ENCODE measurements at regions not wholly inside any gene's neighbourhood (a gene's known extent, or its start where the extent isn't known, plus 50 kb on each side); places are given as distances from the start of the nearest gene placed in this dataset.

- DNase-seq (ENCODE audit: low read depth), result no peak
- no peak for TF ChIP-seq CTCF (IDR thresholded peaks at IDR 0.05; ENCODE audit: control insufficient read depth, extremely low read depth, insufficient read depth)
- H3K4me3 ChIP-seq (ENCODE audit: low read depth, low read length), result no peak overlapping the region
Observed at GRCh38 chr3:107106316-107106715, 270.9 kb upstream of the CCDC54 start.

- no peak overlapping the region for H3K4me3 ChIP-seq (ENCODE audit: low read depth, low read length)
- TF ChIP-seq CTCF (IDR thresholded peaks at IDR 0.05; ENCODE audit: control insufficient read depth, extremely low read depth, insufficient read depth), result no peak
- no peak for DNase-seq (ENCODE audit: low read depth)
Observed at GRCh38 chr3:107106907-107107306, 270.3 kb upstream of the CCDC54 start.

- DNase-seq (ENCODE audit: low read depth), result no peak
- no peak overlapping the region for H3K4me3 ChIP-seq (ENCODE audit: low read depth, low read length)
- no peak for TF ChIP-seq CTCF (IDR thresholded peaks at IDR 0.05; ENCODE audit: control insufficient read depth, extremely low read depth, insufficient read depth)
Observed at GRCh38 chr3:107110596-107111305, 266.5 kb upstream of the CCDC54 start.

GRCh38 chr3:107111872-107112271 is 265.4 kb upstream of the CCDC54 start:
- no peak overlapping the region for H3K4me3 ChIP-seq (ENCODE audit: low read depth, low read length)
- no peak for TF ChIP-seq CTCF (IDR thresholded peaks at IDR 0.05; ENCODE audit: control insufficient read depth, extremely low read depth, insufficient read depth)
- no peak for DNase-seq (ENCODE audit: low read depth)

- no peak for TF ChIP-seq CTCF (IDR thresholded peaks at IDR 0.05; ENCODE audit: control insufficient read depth, extremely low read depth, insufficient read depth)
- H3K4me3 ChIP-seq (ENCODE audit: low read depth, low read length), result no peak overlapping the region
- no peak for DNase-seq (ENCODE audit: low read depth)
Observed at GRCh38 chr3:107112356-107112755, 264.9 kb upstream of the CCDC54 start.

- no peak for DNase-seq (ENCODE audit: low read depth)
- no peak overlapping the region for H3K4me3 ChIP-seq (ENCODE audit: low read depth, low read length)
- no peak for TF ChIP-seq CTCF (IDR thresholded peaks at IDR 0.05; ENCODE audit: control insufficient read depth, extremely low read depth, insufficient read depth)
Observed at GRCh38 chr3:107116251-107116650, 261.0 kb upstream of the CCDC54 start.

GRCh38 chr3:107117156-107117555 is 260.1 kb upstream of the CCDC54 start:
- no peak overlapping the region for H3K4me3 ChIP-seq (ENCODE audit: low read depth, low read length)
- TF ChIP-seq CTCF (IDR thresholded peaks at IDR 0.05; ENCODE audit: control insufficient read depth, extremely low read depth, insufficient read depth), result no peak
- no peak for DNase-seq (ENCODE audit: low read depth)

All from LNCaP clone FGC (cell line).